HAP-1 (cell line): ENCODE measurements at regions not wholly inside any gene's neighbourhood (a gene's known extent, or its start where the extent isn't known, plus 50 kb on each side); places are given as distances from the start of the nearest gene placed in this dataset.

Source experiments
- DNase-seq, 2 experiments: peaks; one replicate each; pipeline ENCODE4 v3.0.0-alpha.2; 2016 to 2020; ENCODE audit warnings: low spot score in 2 of 2
- H3K27me3 ChIP-seq: fragments of 250-450 bp; sonication (Bioruptor Pico); 2 replicates; pipeline ENCODE4 v1.5.1; 2020; ENCODE audit warnings: low read depth, mild to moderate bottlenecking, moderate library complexity
- H3K36me3 ChIP-seq: fragments of 250-450 bp; sonication (Bioruptor Pico); replicated peaks from 2 replicates; pipeline ENCODE4 v1.5.1; 2020; ENCODE audit warnings: mild to moderate bottlenecking
- H3K4me1 ChIP-seq: fragments of 250-450 bp; sonication (Bioruptor Pico); 2 replicates; pipeline ENCODE4 v1.5.1; 2020; ENCODE audit warnings: mild to moderate bottlenecking
- H3K4me3 ChIP-seq: fragments of 250-450 bp; sonication (Bioruptor Pico); 2 replicates; pipeline ENCODE4 v1.5.1; 2020; ENCODE audit warnings: mild to moderate bottlenecking, moderate library complexity
- H3K9me3 ChIP-seq: fragments of 250-450 bp; sonication (Bioruptor Pico); 2 replicates; pipeline ENCODE4 v1.5.1; 2020; ENCODE audit warnings: mild to moderate bottlenecking, moderate library complexity
- in situ Hi-C: fragments of 300-500 bp; cut with MboI; formaldehyde crosslinking; loops from 3 replicates; pipeline ENCODE4 v1.14.3; 2020; ENCODE audit warnings: low sequenced_read_pairs, inconsistent platforms, mixed read lengths

- Histone ChIP-seq H3K9me3 (no peaks in the 10 kb centered on the region), H3K27me3 (no peaks in the 10 kb centered on the region), H3K4me3 (no peak overlapping the region), H3K36me3 (no peaks in the 10 kb centered on the region; the same call in 1 of the 2 replicates), H3K4me1 (no peaks in the 10 kb centered on the region)
- DNase-seq = no peak
- in situ Hi-C loops = no loop called here
Observed at GRCh38 chr7:41816111-41816510, 113.2 kb upstream of the INHBA start.

DNA sequence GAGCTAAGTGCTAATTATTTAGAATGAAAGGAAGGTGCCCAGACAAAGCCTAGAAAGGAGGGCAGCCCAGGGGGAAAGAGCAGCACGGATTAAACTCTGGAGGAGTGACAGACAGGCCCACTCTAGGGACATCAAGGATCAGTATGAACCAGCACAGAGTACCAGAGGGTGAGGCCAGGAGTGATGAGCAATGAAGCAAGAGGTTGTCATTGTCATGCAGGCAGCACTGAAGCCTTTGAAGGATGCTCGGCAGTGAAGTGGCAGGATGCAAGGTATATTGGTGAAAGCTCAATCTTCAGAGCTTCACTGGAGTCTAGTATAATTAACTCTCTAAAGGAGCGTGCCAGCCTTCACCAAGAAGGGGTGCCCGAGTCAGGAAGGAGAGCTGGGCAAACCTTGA, 112.0 kb upstream of the INHBA start:
- no peak for DNase-seq
- Histone ChIP-seq H3K36me3 (no peaks in the 10 kb centered on the region), H3K4me1 (no peaks in the 10 kb centered on the region), H3K9me3 (no peaks in the 10 kb centered on the region), H3K4me3 (no peak overlapping the region), H3K27me3 (no peaks in the 10 kb centered on the region)
- in situ Hi-C loops = no loop called here

DNA sequence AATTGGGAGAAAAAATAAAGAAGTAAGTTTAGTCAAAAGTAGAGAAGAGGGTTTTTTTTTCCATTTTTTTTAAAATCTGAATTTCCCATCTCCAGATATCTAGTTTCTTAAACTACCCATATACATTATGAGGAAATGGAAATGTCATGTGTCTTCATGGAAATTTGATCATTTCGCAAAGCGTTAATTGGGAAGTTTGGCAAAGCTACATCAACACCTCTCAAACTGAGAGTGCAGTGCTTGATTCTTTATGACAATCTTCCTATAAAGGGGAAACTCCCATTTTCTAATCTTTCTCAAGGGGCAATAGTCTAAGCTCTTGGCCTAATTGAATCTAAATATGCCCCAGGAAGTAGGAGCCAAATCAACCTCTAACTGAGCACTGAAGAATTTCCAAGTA, 110.4 kb upstream of the INHBA start:
- Histone ChIP-seq H3K27me3 (no peaks in the 10 kb centered on the region), H3K4me3 (no peak overlapping the region), H3K36me3 (no peaks in the 10 kb centered on the region), H3K9me3 (no peaks in the 10 kb centered on the region), H3K4me1 (peaks cover 4% of the 10 kb centered on the region)
- in situ Hi-C loops = no loop called here
- no peak for DNase-seq

- no peaks in the 10 kb centered on the region for H3K9me3 ChIP-seq
- no peaks in the 10 kb centered on the region for H3K27me3 ChIP-seq
- in situ Hi-C loops = no loop called here
- H3K4me1 ChIP-seq = peaks cover 4% of the 10 kb centered on the region
- H3K36me3 ChIP-seq = no peaks in the 10 kb centered on the region
- no peak for DNase-seq
- no peak overlapping the region for H3K4me3 ChIP-seq
Observed at GRCh38 chr7:41811941-41812340, 109.1 kb upstream of the INHBA start.

GRCh38 chr7:41809940-41810576, 107.2 kb upstream of the INHBA start:
- H3K27me3 ChIP-seq = no peaks in the 10 kb centered on the region
- DNase-seq = no peak
- H3K36me3 ChIP-seq = no peaks in the 10 kb centered on the region
- no peak overlapping the region for H3K4me3 ChIP-seq
- in situ Hi-C loops = no loop called here
- no peaks in the 10 kb centered on the region for H3K9me3 ChIP-seq
- peaks cover 4% of the 10 kb centered on the region for H3K4me1 ChIP-seq

DNA sequence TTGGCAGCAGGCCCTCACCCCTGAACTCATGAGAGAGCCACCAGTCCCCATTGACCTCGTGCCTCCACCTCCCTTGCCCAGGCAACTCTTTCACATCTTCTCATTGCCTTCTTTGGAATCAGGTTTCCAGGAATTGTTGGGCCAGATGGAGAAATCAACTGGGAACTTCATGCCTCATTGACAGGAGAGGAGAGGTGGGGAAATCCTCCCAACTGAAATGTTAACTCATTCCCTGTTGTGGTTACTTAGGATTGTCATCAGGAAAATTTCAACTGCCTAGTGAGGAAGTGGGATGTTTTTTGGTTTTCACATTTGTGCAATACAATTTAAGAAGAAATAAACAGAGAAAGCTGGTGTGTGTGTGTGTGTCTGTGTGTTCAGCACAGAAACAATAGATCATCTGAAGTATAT, 106.6 kb upstream of the INHBA start:
- H3K4me1 ChIP-seq = peaks cover 4% of the 10 kb centered on the region
- no peak for DNase-seq
- no peaks in the 10 kb centered on the region for H3K36me3 ChIP-seq
- no peaks in the 10 kb centered on the region for H3K9me3 ChIP-seq
- no peak overlapping the region for H3K4me3 ChIP-seq
- in situ Hi-C loops = no loop called here
- no peaks in the 10 kb centered on the region for H3K27me3 ChIP-seq

DNA sequence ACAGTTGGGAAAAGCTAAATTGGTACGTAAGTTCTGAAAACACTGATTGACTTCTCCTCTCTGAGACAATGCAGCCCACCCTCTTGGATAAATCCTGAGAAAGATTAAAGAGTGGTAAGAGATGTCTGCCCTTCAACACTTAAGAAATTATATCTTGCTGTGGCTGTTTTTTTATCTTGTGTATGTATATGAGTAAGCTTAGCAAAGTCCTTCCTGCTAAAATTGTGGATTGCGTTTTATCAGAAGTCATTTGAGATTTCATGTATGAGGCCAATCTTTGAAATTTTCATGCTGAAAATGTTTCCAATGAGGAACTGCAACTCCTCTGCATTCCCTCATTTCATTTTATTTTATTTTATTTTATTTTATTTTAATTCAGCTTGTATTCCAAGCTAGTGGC, 106.2 kb upstream of the INHBA start:
- Histone ChIP-seq H3K36me3 (no peaks in the 10 kb centered on the region), H3K27me3 (no peaks in the 10 kb centered on the region), H3K4me1 (peaks cover 4% of the 10 kb centered on the region), H3K4me3 (no peak overlapping the region), H3K9me3 (no peaks in the 10 kb centered on the region)
- in situ Hi-C loops = no loop called here
- DNase-seq = no peak

DNA sequence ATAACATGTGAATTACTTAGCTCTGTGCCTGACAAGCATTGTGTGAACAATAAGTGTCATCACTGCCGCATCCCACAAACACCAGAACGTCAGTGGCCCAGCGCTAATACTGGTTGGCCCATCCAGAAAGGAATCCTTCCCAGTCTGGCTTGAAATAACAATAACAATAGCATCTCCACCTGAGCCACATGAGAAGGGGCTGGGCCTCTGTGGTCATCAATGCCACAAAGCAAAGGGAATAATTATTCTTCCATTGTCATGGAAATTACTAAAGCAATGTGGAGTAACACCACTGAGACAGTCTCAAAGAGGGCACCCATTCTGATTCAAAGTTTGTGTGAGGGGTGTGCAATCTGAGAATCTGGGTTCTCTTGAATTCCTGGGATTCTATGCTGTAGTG, 105.7 kb upstream of the INHBA start:
- H3K4me1 ChIP-seq = peaks cover 4% of the 10 kb centered on the region
- H3K27me3 ChIP-seq = no peaks in the 10 kb centered on the region
- H3K4me3 ChIP-seq = no peak overlapping the region
- DNase-seq = peak; percentile 59 to 69
- H3K9me3 ChIP-seq = no peaks in the 10 kb centered on the region
- no peaks in the 10 kb centered on the region for H3K36me3 ChIP-seq
- in situ Hi-C loops = no loop called here

DNA sequence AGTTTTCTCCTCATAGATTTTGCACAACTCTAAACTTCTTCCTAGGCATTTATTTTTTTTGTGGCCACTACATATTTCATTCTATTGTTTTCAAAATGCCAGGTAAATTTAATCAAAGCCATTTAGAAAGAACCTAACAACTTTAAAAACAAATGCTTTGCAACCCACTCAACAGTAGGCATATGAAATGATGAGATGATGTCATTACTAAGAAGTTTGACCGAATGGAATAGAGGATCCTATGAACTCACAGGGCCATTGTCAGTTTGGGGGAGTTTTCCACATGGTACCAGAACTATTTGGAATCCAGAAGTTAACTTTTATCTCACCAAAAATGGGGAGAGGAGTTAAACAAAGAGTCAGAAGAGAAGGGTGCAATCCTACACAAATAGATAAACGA, 100.7 kb upstream of the INHBA start:
- in situ Hi-C loops = no loop called here
- Histone ChIP-seq H3K27me3 (no peaks in the 10 kb centered on the region), H3K36me3 (no peaks in the 10 kb centered on the region), H3K4me3 (no peak overlapping the region), H3K4me1 (no peaks in the 10 kb centered on the region), H3K9me3 (no peaks in the 10 kb centered on the region)
- no peak for DNase-seq

DNA sequence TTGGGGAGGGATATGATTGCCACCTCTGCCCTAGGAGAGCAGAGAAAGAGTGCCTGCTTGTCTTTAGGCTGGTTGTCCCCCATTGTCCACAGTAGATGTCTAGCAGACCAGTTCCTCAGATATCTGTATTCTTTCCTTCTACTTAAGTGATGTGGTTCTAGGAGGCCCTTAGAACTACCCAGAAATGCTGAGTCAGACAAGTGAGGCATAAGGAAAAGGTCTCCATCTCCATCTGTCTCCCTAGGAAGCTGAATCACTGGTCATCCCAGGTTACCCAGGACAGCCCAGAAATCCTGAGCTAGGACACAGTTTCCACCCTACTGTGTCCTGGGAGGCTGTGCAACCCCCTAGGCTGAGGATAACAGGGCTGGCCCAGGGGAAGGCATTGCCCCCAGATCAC, 93.4 kb upstream of the INHBA start:
- DNase-seq = no peak
- Histone ChIP-seq H3K27me3 (no peaks in the 10 kb centered on the region), H3K9me3 (no peaks in the 10 kb centered on the region), H3K4me3 (no peak overlapping the region), H3K4me1 (no peaks in the 10 kb centered on the region), H3K36me3 (no peaks in the 10 kb centered on the region)
- in situ Hi-C loops = no loop called here

GRCh38 chr7:41795276-41795833, 92.5 kb upstream of the INHBA start:
- H3K36me3 ChIP-seq = no peaks in the 10 kb centered on the region
- no peaks in the 10 kb centered on the region for H3K27me3 ChIP-seq
- no peak overlapping the region for H3K4me3 ChIP-seq
- H3K4me1 ChIP-seq = no peaks in the 10 kb centered on the region
- H3K9me3 ChIP-seq = no peaks in the 10 kb centered on the region
- in situ Hi-C loops = no loop called here
- DNase-seq = no peak

DNA sequence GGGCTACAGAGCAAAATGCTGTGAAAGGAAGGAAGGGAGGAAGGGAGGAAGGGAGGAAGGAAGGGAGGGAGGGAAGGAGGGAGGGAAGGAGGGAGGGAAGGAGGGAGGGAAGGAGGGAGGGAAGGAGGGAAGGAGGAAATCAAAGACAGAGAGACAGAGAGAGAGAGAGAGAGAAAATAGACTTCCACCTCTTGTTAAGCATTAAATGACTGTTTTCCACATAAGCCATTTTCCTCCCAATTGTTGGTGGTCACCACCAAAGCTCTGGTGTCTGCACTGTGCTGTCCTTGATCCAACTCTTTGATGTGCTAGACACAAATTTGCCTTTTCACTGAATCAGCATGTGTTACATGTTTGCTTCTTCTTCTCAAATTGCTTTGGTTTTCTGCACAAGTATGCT, 90.7 kb upstream of the INHBA start:
- H3K36me3 ChIP-seq = no peaks in the 10 kb centered on the region
- in situ Hi-C loops = no loop called here
- H3K4me1 ChIP-seq = no peaks in the 10 kb centered on the region
- H3K4me3 ChIP-seq = no peak overlapping the region
- H3K9me3 ChIP-seq = no peaks in the 10 kb centered on the region
- H3K27me3 ChIP-seq = no peaks in the 10 kb centered on the region
- DNase-seq = no peak

- in situ Hi-C loops = no loop called here
- DNase-seq = no peak
- H3K4me3 ChIP-seq = no peak overlapping the region
Observed at GRCh38 chr7:41792120-41792519, 89.2 kb upstream of the INHBA start.

GRCh38 chr7:41788556-41788955, 85.7 kb upstream of the INHBA start:
- Histone ChIP-seq H3K9me3 (no peaks in the 10 kb centered on the region), H3K4me1 (no peaks in the 10 kb centered on the region), H3K36me3 (no peaks in the 10 kb centered on the region), H3K4me3 (no peak overlapping the region), H3K27me3 (no peaks in the 10 kb centered on the region)
- no peak for DNase-seq
- in situ Hi-C loops = no loop called here

More at GRCh38 chr7:41792120-41792519, 89.2 kb upstream of the INHBA start:
- Histone ChIP-seq H3K4me1 (no peaks in the 10 kb centered on the region), H3K36me3 (no peaks in the 10 kb centered on the region), H3K27me3 (no peaks in the 10 kb centered on the region), H3K9me3 (no peaks in the 10 kb centered on the region)
